HUES6 (cell line): ENCODE measurements at regions not wholly inside any gene's neighbourhood (a gene's known extent, or its start where the extent isn't known, plus 50 kb on each side); places are given as distances from the start of the nearest gene placed in this dataset.
A peak's percentile ranks its signal among the peaks of the same experiment; 100 is the strongest.
"Not testable (repeated sequence)": the region's sequence is repeated elsewhere in the genome, so short reads cannot be mapped to it uniquely, and the experiment has no call there.

Experiments used
- H3K27ac ChIP-seq: 2 replicates; pipeline ENCODE4 v1.7.0; 2013; ENCODE audit warnings: low read depth, mild to moderate bottlenecking, low read length, inconsistent platforms
- H3K27me3 ChIP-seq: 2 replicates; pipeline ENCODE4 v1.6.1; 2013; ENCODE audit warnings: low read length; ENCODE audit not compliant: control insufficient read depth, insufficient read depth
- H3K36me3 ChIP-seq: 2 replicates; pipeline ENCODE4 v1.6.1; 2013; ENCODE audit warnings: low read length; ENCODE audit not compliant: control insufficient read depth, insufficient read depth
- H3K4me1 ChIP-seq: 2 replicates; pipeline ENCODE4 v1.6.1; 2013; ENCODE audit warnings: low read length; ENCODE audit not compliant: control insufficient read depth, insufficient read depth
- H3K4me3 ChIP-seq: 2 replicates; pipeline ENCODE4 v1.5.1; 2013; ENCODE audit warnings: low read depth, low read length
- H3K9ac ChIP-seq: one replicate; pipeline ENCODE4 v1.6.1; 2013; ENCODE audit warnings: mild to moderate bottlenecking, low read length
- H3K9me3 ChIP-seq: 2 replicates; pipeline ENCODE4 v1.6.1; 2013; ENCODE audit warnings: low read depth, low read length; ENCODE audit not compliant: control insufficient read depth, insufficient read depth

DNA sequence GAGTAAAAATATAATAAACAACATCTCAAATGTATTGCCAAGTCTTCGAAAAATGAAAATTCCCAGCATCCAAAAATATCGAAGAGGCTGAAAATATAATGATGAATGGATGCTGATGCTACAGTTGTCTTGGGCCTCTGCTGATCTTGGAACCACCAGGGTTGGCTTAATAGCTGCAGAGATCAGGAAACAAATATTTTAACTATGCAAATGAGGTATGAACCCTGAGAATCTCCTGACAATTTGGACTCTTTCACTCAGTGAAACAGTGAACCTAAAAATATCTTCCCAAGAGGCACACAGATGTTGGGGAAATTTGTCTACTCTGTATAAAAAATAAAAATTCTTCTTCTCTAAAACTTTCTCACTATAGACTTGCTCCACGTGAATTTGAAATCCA lies 97.7 kb upstream of the EGFR start:
- no peak overlapping the region for H3K4me3 ChIP-seq
- no peaks in the 10 kb centered on the region for H3K4me1 ChIP-seq
- H3K9me3 ChIP-seq = no peaks in the 10 kb centered on the region
- H3K9ac ChIP-seq = no peak overlapping the region
- H3K27me3 ChIP-seq = no peaks in the 10 kb centered on the region
- H3K36me3 ChIP-seq = no peaks in the 10 kb centered on the region
- no peak overlapping the region for H3K27ac ChIP-seq

DNA sequence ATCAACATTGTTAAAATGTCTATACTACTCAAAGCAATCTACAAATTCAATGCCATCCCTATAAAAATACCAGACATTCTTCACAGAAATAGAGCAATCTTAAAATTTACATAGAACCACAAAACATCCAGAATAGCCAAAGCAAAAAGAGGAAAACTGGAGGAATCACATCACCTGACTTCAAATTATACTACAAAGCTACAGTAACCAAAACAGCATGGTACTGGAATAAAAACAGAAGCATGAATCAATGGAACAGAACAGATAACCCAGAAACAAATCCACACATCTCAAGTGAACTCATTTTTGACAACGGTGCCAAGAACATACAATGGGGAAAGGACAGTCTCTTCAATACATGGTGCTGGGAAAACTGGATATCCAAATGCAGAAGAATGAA lies 87.3 kb upstream of the EGFR start:
- Histone ChIP-seq H3K4me3 (no peak overlapping the region), H3K9ac (no peak overlapping the region), H3K9me3 (peaks cover 4% of the 10 kb centered on the region; the same call in 1 of the 2 replicates), H3K4me1 (0 out of 2 replicates have a peak, but pooled peaks cover 4% of the 10 kb centered on the region), H3K36me3 (no peaks in the 10 kb centered on the region), H3K27me3 (peaks cover 16% of the 10 kb centered on the region), H3K27ac (no peak overlapping the region)

DNA sequence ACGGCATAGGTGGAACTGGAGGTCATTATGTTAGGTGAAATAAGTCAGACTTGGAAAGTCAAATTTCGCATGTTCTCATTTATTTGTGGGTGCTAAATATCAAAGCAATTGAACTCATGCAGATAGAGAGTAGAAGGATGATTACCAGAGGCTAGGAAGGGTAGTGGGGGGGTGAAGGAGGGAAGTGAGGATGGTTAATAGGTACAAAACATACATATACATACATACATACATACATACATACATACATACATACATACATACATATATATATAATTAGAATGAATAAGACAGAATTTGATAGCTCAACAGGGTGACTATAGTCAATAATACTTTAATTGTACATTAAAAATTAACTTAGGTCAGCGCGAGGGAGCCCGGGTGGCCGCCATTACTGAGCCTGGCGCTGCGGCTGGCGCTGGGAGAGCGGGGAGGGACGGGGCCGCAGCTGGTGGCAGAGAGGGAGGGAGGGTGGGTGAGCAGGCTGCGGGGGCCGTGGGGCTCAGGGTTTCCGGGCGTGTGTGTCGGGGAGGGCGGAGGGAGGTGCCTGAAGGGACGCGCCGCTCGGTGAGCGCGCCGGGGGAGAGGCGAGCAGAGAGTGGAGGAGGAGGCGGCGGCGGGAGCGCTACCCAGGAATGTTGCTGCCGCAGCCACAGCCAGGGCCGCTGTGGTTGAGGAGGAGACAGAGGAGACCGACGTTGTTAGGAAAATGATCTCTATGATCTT lies 85.8 kb upstream of the EGFR start:
- peak overlapping the region; percentile 62 for H3K4me3 ChIP-seq
- no peak overlapping the region for H3K27ac ChIP-seq
- H3K4me1 ChIP-seq = 0 out of 2 replicates have a peak, but pooled peaks cover 4% of the 10 kb centered on the region
- H3K36me3 ChIP-seq = no peaks in the 10 kb centered on the region
- H3K27me3 ChIP-seq = peaks cover 16% of the 10 kb centered on the region
- H3K9me3 ChIP-seq = peaks cover 4% of the 10 kb centered on the region; the same call in 1 of the 2 replicates
- peak overlapping the region; percentile 17 for H3K9ac ChIP-seq

DNA sequence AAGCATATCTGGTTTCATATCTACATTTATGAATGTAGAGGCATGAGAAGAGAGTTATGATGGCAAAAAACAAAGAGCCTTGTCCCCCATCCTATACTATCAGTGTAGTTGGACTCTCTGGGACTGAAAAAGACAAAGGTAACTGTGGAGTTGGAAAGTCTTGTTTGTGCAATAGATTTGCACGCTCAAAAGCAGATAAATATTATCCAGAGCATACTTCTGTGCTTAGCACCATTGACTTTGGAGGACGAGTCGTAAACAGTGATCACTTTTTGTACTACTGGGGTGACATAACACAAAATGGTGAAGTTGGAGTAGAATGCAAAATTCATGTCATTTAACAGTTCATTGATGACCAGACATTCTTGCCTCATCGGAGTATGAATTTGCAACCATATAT lies 85.2 kb upstream of the EGFR start:
- Histone ChIP-seq H3K27me3 (peaks cover 16% of the 10 kb centered on the region), H3K9ac (peak overlapping the region; percentile 17), H3K4me3 (peak overlapping the region; percentile 62), H3K4me1 (0 out of 2 replicates have a peak, but pooled peaks cover 4% of the 10 kb centered on the region), H3K36me3 (no peaks in the 10 kb centered on the region), H3K27ac (no peak overlapping the region), H3K9me3 (peaks cover 4% of the 10 kb centered on the region; the same call in 1 of the 2 replicates)

DNA sequence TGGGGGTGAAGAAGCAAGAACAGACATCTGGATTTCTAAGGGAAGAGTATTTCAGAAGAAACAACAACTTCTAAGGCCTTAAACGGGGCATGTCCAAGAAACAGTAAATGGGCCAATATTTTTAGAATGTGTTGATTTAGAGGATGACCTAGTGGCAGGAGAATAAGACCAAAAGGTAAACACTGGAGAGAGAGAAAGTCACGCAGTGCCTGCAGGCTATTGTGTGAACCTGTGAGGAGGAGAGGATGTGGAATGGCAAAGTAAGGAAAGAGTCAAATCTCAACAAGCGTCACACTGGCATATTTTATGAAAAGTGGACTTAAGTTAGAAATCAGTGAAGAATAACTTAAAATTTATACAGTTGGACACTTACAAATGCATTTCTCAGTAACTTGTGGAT lies 78.1 kb upstream of the EGFR start:
- Histone ChIP-seq H3K4me3 (no peak overlapping the region), H3K9ac (no peak overlapping the region), H3K4me1 (no peaks in the 10 kb centered on the region), H3K27me3 (peaks cover 3% of the 10 kb centered on the region; the same call in 1 of the 2 replicates), H3K9me3 (no peaks in the 10 kb centered on the region), H3K36me3 (no peaks in the 10 kb centered on the region), H3K27ac (no peak overlapping the region)

DNA sequence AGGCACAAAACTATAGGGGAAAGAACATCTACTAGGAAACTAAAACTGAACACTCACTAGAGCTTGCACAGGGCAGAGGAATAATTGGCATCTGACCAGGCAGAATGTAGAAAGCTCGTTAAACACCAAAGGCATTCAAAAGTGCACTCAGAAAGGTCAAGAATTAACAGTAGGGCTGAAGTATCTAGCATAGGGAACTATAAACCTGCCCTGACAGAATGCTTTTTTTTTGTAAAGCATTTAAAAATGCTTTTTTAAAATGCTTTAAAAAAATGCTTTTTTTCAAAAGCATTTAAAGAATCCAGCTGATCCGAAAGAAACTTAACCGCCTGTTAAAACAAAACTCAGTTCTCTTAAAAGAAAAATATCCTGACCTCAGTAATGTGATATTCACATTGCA lies 74.6 kb upstream of the EGFR start:
- Histone ChIP-seq H3K27ac (no peak overlapping the region), H3K4me3 (no peak overlapping the region), H3K36me3 (no peaks in the 10 kb centered on the region), H3K4me1 (no peaks in the 10 kb centered on the region), H3K9ac (no peak overlapping the region), H3K9me3 (no peaks in the 10 kb centered on the region), H3K27me3 (no peaks in the 10 kb centered on the region)

DNA sequence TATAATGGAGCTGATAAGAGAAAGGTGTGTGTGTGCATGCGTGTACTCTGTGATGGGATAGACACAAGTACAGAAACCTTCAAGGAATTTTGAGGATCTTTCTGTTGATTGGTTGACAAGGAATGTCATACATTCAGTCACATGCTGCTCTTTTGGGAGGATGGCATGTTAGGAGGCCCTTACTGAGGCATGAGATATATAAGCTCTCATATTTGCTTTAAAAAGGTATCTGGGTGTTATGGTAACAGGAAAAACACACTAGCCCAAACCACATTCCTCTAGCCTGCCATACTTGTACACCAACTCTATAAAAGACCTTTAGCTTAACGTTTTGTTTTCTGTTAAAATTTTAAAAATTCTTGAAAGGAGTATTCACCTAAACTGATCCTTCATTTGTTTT lies 72.5 kb upstream of the EGFR start:
- H3K4me1 ChIP-seq = no peaks in the 10 kb centered on the region
- H3K36me3 ChIP-seq = no peaks in the 10 kb centered on the region
- no peaks in the 10 kb centered on the region for H3K27me3 ChIP-seq
- no peak overlapping the region for H3K9ac ChIP-seq
- H3K27ac ChIP-seq = no peak overlapping the region
- H3K9me3 ChIP-seq = no peaks in the 10 kb centered on the region
- H3K4me3 ChIP-seq = no peak overlapping the region

DNA sequence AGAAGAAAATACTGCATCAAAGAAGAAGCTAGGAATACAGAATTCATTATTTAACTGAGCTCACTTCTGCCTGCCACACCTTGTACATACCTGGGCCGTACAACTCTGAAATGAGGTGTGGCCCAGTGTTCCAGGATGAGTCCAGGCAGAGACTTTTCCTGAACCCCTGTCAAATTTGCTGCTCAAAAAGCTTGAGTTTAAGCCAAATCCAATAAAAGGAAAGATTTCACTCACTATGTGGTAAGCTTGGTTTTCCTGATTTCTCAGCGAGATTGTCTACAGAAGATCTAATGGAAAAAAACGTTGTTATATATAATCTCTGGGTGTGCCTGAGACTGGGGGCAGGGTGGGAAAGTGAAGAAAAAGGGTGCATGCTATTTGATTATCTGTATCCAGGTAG lies 72.1 kb upstream of the EGFR start:
- Histone ChIP-seq H3K9ac (no peak overlapping the region), H3K27ac (no peak overlapping the region)

DNA sequence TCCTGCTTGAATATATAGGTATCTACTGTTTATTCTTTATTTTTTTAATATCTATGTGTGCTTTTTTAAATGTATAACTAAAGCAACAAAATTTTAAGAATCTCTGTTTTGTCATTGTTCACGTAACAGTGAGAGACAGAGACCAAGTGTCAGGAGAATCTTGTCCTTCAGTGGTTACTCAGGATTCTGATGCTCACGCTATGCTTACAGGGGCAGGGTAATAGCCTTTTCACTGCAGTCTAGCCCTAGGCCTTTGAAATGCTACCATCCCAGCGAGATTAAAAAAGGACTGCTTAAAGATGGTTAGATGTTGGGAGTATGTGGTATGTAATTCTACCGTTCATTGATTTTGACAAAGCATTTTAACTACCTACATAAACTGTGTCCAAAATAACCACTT lies 71.6 kb upstream of the EGFR start:
- Histone ChIP-seq H3K4me1 (no peaks in the 10 kb centered on the region), H3K27ac (no peak overlapping the region), H3K9ac (no peak overlapping the region), H3K9me3 (no peaks in the 10 kb centered on the region), H3K4me3 (no peak overlapping the region), H3K27me3 (no peaks in the 10 kb centered on the region), H3K36me3 (no peaks in the 10 kb centered on the region)

More for the DNA sequence above, 72.1 kb upstream of the EGFR start:
- no peaks in the 10 kb centered on the region for H3K4me1 ChIP-seq
- H3K36me3 ChIP-seq = no peaks in the 10 kb centered on the region
- no peak overlapping the region for H3K4me3 ChIP-seq
- no peaks in the 10 kb centered on the region for H3K27me3 ChIP-seq
- H3K9me3 ChIP-seq = no peaks in the 10 kb centered on the region

DNA sequence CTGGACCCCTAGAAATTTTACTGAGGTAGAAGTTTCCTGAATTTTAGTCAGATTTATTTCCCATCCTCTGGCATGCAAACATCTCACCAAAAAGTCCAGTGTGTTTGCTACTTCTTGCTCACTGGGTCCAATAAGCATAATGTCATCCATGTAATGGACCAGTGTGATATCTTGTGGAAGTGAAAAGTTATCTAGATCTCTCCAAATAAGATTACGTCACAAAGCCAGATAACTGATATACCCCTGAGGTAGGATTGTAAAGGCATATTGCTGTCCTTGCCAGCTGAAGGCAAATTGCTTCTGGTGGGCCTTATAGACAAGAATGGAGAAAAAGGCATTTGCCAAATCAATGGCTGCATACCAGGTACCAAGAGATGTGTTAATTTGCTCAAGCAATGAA lies 69.3 kb upstream of the EGFR start:
- H3K27ac ChIP-seq, H3K4me1 ChIP-seq, H3K9me3 ChIP-seq, H3K4me3 ChIP-seq, H3K27me3 ChIP-seq, H3K9ac ChIP-seq, H3K36me3 ChIP-seq: not testable (repeated sequence)

DNA sequence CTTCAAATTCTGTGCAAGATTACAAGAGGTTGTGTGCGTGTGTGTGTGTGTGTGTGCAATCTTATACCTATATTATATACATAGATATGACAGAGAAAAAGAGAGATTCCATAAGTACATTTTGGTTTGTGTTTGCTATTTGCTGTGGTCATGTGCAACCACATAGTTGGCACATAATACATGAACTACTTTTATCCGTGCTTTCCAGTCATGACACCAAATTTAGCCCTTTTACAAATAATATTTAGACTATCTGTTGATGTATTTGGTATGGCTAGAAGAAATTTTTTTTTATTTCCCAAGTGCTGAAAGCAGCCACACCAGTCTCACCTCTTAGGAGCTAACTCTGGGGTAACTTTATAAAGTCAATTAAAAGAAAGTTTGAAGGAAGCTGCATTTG lies 63.5 kb upstream of the EGFR start:
- H3K9me3 ChIP-seq = no peaks in the 10 kb centered on the region
- no peaks in the 10 kb centered on the region for H3K27me3 ChIP-seq
- H3K9ac ChIP-seq = no peak overlapping the region
- H3K4me1 ChIP-seq = no peaks in the 10 kb centered on the region
- no peak overlapping the region for H3K27ac ChIP-seq
- H3K4me3 ChIP-seq = no peak overlapping the region
- H3K36me3 ChIP-seq = no peaks in the 10 kb centered on the region
